Adrenal gland (tissue), 5 donors: ENCODE measurements at regions not wholly inside any gene's neighbourhood (a gene's known extent, or its start where the extent isn't known, plus 50 kb on each side); places are given as distances from the start of the nearest gene placed in this dataset.

Source experiments
- CTCF ChIP-seq, 6 experiments: fragments of 450-650 bp in 4 of 6; fragments of 200-600 bp in 2 of 6; sonication (generic) in 1 of 6; IDR thresholded peaks; 1 replicate in 5 of 6; 2 replicates in 1 of 6; pipeline versions ENCODE4 v1.5.1 to v1.8.0; 2016 to 2021; ENCODE audit warnings: antibody characterized with exemption in 6 of 6, mild to moderate bottlenecking in 2 of 6, moderate library complexity in 1 of 6
- POLR2A ChIP-seq, 2 donors: fragments of 450-650 bp; IDR thresholded peaks; one replicate each; pipeline ENCODE4 v1.6.1; 2017; ENCODE audit warnings: antibody characterized with exemption in 2 of 2, mild to moderate bottlenecking in 2 of 2, moderate library complexity in 1 of 2
- donor health status: DM: no; HTN: no; CAD: no.

GRCh38 chr4:130722361-130722760 is 1626.4 kb downstream of the C4orf33 start:
- TF ChIP-seq CTCF (IDR thresholded peaks at IDR 0.05) (no peak), POLR2A (IDR thresholded peaks at IDR 0.05) (no peak)
